Panc1 (cell line): ENCODE measurements at regions not wholly inside any gene's neighbourhood (a gene's known extent, or its start where the extent isn't known, plus 50 kb on each side); places are given as distances from the start of the nearest gene placed in this dataset.

ENCODE experiments used
- ATAC-seq: fragments of 200-7000 bp; cut with Tn5 transposase; 2 replicates; pipeline ENCODE4 v1.9.1; 2020; ENCODE audit warnings: mild to moderate bottlenecking, moderate library complexity
- BruUV-seq: library from RNA; stranded (reverse); fragments of 400-500 nt; replicated peaks from 2 replicates; lab custom pipeline; 2021; lab: Mats Ljungman, UMichigan
- CTCF ChIA-PET: fragments of 300-600 bp; sonication (Branson Sonifier 250); formaldehyde crosslinking; loops from one replicate; lab custom pipeline; 2022; ENCODE audit warnings: antibody characterized with exemption; lab: Charles Lee
- POLR2A ChIA-PET: fragments of 300-600 bp; sonication (Branson Sonifier 250); formaldehyde crosslinking; loops from one replicate; lab custom pipeline; 2022; ENCODE audit warnings: antibody characterized with exemption; lab: Charles Lee
- DNase-seq: peaks from one replicate; pipeline ENCODE4 v3.0.0-alpha.2; 2010; ENCODE audit warnings: low read depth, low spot score
- H3K27ac ChIP-seq: 2 replicates; pipeline ENCODE4 v1.5.1; 2011; ENCODE audit warnings: mild to moderate bottlenecking, low read length, inconsistent platforms
- H3K27me3 ChIP-seq: fragments of 200-500 bp; sonication (Bioruptor generic); 2 replicates; pipeline ENCODE4 v1.6.0; 2014; ENCODE audit warnings: low read length, inconsistent platforms; ENCODE audit not compliant: control insufficient read depth, insufficient read depth
- H3K36me3 ChIP-seq: fragments of 200-500 bp; sonication (Bioruptor generic); 2 replicates; pipeline ENCODE4 v1.5.1; 2014; ENCODE audit warnings: inconsistent platforms, mild to moderate bottlenecking, low read length, moderate library complexity; ENCODE audit not compliant: control insufficient read depth, insufficient read depth
- H3K4me1 ChIP-seq: 2 replicates; pipeline ENCODE4 v1.5.1; 2011; ENCODE audit warnings: inconsistent platforms, mild to moderate bottlenecking, low read length, moderate library complexity; ENCODE audit not compliant: control insufficient read depth, insufficient read depth
- H3K4me3 ChIP-seq, 2 experiments: 2 replicates each; pipeline ENCODE4 v1.5.1; 2011 to 2012; ENCODE audit warnings: low read depth in 2 of 2, low read length in 2 of 2, mild to moderate bottlenecking in 2 of 2, inconsistent platforms in 1 of 2, moderate library complexity in 1 of 2
- H3K9me3 ChIP-seq: fragments of 200-500 bp; sonication (Bioruptor generic); 2 replicates; pipeline ENCODE4 v1.5.1; 2014; ENCODE audit warnings: low read depth, mild to moderate bottlenecking, inconsistent platforms, low read length, moderate library complexity; ENCODE audit not compliant: control insufficient read depth, insufficient read depth
- CTCF ChIP-seq: fragments of 450-650 bp; IDR thresholded peaks from 2 replicates; pipeline ENCODE4 v1.5.1; 2017; ENCODE audit warnings: mild to moderate bottlenecking
- POLR2AphosphoS5 ChIP-seq: IDR thresholded peaks from 2 replicates; pipeline ENCODE4 v1.6.1; 2012; ENCODE audit warnings: mild to moderate bottlenecking, low read depth, low read length, moderate library complexity
- REST ChIP-seq, 2 experiments: IDR thresholded peaks; 2 replicates each; pipeline ENCODE4 v1.6.1; 2011 to 2012; ENCODE audit warnings: low read depth in 2 of 2, control low read depth in 1 of 2, low read length in 1 of 2, mild to moderate bottlenecking in 1 of 2, moderate library complexity in 1 of 2; ENCODE audit not compliant: insufficient read depth in 1 of 2
- SIN3A ChIP-seq: IDR thresholded peaks from 2 replicates; pipeline ENCODE4 v1.6.1; 2012; ENCODE audit warnings: low read depth, mild to moderate bottlenecking, low read length, moderate library complexity, borderline replicate concordance; ENCODE audit not compliant: insufficient read depth
- TCF7L2 ChIP-seq: IDR thresholded peaks from 2 replicates; pipeline ENCODE4 v1.6.1; 2011; ENCODE audit warnings: mild to moderate bottlenecking, low read depth, low read length, inconsistent platforms
- in situ Hi-C: cut with HindIII; loops from 2 replicates; pipeline ENCODE4 v1.10.0; 2016; ENCODE audit warnings: low sequenced_read_pairs, low pct_unique_long_range_greater_than_20kb
- intact Hi-C: fragments of 100-400 bp; cut with micrococcal nuclease; formaldehyde crosslinking; loops from one replicate; pipeline ENCODE4 v1.10.0; 2022; ENCODE audit not compliant: unreplicated experiment

GRCh38 chr14:94713115-94713514, 56.8 kb downstream of the GSC start:
- H3K4me1 ChIP-seq: no peaks in the 10 kb centered on the region
- H3K27ac ChIP-seq: no peak overlapping the region
- no peaks in the 10 kb centered on the region for H3K27me3 ChIP-seq
- intact Hi-C loops (no loop called here), in situ Hi-C loops (no loop called here)
- BruUV-seq: no TSS peak
- H3K36me3 ChIP-seq: no peaks in the 10 kb centered on the region
- ATAC-seq (no peak), DNase-seq (no peak)
- POLR2A ChIA-PET: no interaction called here
- CTCF ChIA-PET: no interaction called here
- TF ChIP-seq SIN3A (no peak), REST (IDR thresholded peaks at IDR 0.05; ENCODE audit: insufficient read depth in 1 of 2, low read depth in 2 of 2, low read length in 1 of 2) (no peak), CTCF (no peak), TCF7L2 (no peak), POLR2AphosphoS5 (no peak)
- no peaks in the 10 kb centered on the region for H3K9me3 ChIP-seq
- H3K4me3 ChIP-seq: no peak overlapping the region

- no peak for ATAC-seq
- intact Hi-C loops: no loop called here
Observed at GRCh38 chr14:94710731-94711130, 59.2 kb downstream of the GSC start.

More at GRCh38 chr14:94710731-94711130, 59.2 kb downstream of the GSC start:
- no peaks in the 10 kb centered on the region for H3K9me3 ChIP-seq
- H3K27ac ChIP-seq: no peak overlapping the region
- BruUV-seq: no TSS peak
- ChIA-PET POLR2A (no interaction called here), CTCF (no interaction called here)
- in situ Hi-C loops: no loop called here
- no peaks in the 10 kb centered on the region for H3K36me3 ChIP-seq
- no peak for TF ChIP-seq SIN3A
- TF ChIP-seq POLR2AphosphoS5: no peak
- TF ChIP-seq CTCF: no peak
- no peak for TF ChIP-seq REST (IDR thresholded peaks at IDR 0.05; ENCODE audit: insufficient read depth in 1 of 2, low read depth in 2 of 2, low read length in 1 of 2)
- no peak for TF ChIP-seq TCF7L2
- H3K4me3 ChIP-seq: no peak overlapping the region
- no peaks in the 10 kb centered on the region for H3K27me3 ChIP-seq
- H3K4me1 ChIP-seq: no peaks in the 10 kb centered on the region
- DNase-seq: no peak
